B cell (primary cell): ENCODE measurements at regions not wholly inside any gene's neighbourhood (a gene's known extent, or its start where the extent isn't known, plus 50 kb on each side); places are given as distances from the start of the nearest gene placed in this dataset.

Experiments
- EZH2 ChIP-seq: IDR thresholded peaks from 2 replicates; pipeline ENCODE4 v1.6.1; 2012; ENCODE audit warnings: borderline replicate concordance, low read depth, mild to moderate bottlenecking, moderate library complexity, low read length; ENCODE audit not compliant: insufficient read depth, poor library complexity, severe bottlenecking
- TF ChIP-seq, protein P1 (sequence below): fragments of 200-600 bp; IDR thresholded peaks from one replicate; pipeline ENCODE4 v1.8.0; 2022; ENCODE audit warnings: antibody characterized with exemption, mild to moderate bottlenecking

DNA sequence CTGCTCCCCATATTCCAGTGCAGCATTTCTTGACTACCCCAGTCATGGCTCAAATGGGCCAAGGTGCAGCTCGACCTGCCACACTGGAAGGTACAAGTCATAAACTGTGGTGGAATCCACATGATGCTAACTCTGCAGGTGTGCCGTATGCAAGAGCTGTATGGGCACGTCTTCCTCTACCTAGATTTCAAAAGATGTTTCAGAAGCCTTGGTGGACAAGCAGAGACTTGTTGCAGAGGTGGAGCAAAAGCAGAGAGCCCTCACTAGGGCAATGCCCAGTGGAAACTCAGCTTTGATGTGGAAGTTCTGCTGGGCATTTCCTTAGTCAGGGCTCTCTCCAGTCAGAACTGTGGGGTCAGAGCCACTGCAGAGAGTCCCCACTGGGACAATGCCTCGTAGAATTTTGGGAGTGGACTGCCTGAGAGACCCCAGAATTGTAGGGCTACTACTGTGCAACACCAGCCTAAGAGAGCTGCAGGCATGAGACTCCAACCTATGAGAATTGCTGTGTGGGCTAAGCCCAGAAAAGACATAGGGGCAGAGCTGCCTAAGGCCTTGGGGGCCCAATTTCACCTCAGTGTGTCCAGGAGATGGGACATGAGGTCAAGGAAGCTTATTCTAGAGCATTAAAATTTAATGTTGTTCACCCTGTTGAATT lies 65.7 kb downstream of the BEX3 start:
- TF ChIP-seq, protein P1, sequence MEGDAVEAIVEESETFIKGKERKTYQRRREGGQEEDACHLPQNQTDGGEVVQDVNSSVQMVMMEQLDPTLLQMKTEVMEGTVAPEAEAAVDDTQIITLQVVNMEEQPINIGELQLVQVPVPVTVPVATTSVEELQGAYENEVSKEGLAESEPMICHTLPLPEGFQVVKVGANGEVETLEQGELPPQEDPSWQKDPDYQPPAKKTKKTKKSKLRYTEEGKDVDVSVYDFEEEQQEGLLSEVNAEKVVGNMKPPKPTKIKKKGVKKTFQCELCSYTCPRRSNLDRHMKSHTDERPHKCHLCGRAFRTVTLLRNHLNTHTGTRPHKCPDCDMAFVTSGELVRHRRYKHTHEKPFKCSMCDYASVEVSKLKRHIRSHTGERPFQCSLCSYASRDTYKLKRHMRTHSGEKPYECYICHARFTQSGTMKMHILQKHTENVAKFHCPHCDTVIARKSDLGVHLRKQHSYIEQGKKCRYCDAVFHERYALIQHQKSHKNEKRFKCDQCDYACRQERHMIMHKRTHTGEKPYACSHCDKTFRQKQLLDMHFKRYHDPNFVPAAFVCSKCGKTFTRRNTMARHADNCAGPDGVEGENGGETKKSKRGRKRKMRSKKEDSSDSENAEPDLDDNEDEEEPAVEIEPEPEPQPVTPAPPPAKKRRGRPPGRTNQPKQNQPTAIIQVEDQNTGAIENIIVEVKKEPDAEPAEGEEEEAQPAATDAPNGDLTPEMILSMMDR = no peak
- no peak for TF ChIP-seq EZH2
